A549 (cell line): ENCODE measurements at regions not wholly inside any gene's neighbourhood (a gene's known extent, or its start where the extent isn't known, plus 50 kb on each side); places are given as distances from the start of the nearest gene placed in this dataset.

Experiments used
- BHLHE40 ChIP-seq: IDR thresholded peaks from 2 replicates; pipeline ENCODE4 v1.6.1; 2012; ENCODE audit warnings: low read depth, low read length, inconsistent platforms
- CEBPB ChIP-seq, 2 experiments: fragments of >200 bp in 1 of 2; sonication (Bioruptor Twin) in 1 of 2; formaldehyde crosslinking in 1 of 2; IDR thresholded peaks; 2 replicates each; pipeline ENCODE4 v1.6.1; 2012 to 2016
- CHD2 ChIP-seq: fragments of 150-350 bp; IDR thresholded peaks from 2 replicates; pipeline ENCODE4 v1.6.1; 2014; ENCODE audit warnings: low read length; ENCODE audit not compliant: partially characterized antibody
- EP300 ChIP-seq, 2 experiments: fragments of >200 bp; sonication (Bioruptor Twin); formaldehyde crosslinking; IDR thresholded peaks; 2 replicates in 1 of 2; 3 replicates in 1 of 2; pipeline ENCODE4 v1.6.1; 2016 to 2017
- HOXA7 ChIP-seq: fragments of 250-450 bp; sonication (Bioruptor Pico); IDR thresholded peaks from 2 replicates; pipeline ENCODE4 v1.5.0; 2020; ENCODE audit warnings: mild to moderate bottlenecking, moderate library complexity
- KDM1A ChIP-seq: fragments of 200-600 bp; sonication (generic); IDR thresholded peaks from 2 replicates; pipeline ENCODE4 v1.6.1; 2016; ENCODE audit warnings: low read depth, mild to moderate bottlenecking
- MYC ChIP-seq: IDR thresholded peaks from 2 replicates; pipeline ENCODE4 v1.6.1; 2012; ENCODE audit warnings: mild to moderate bottlenecking, inconsistent platforms, low read length, improper control_type of control experiment, borderline replicate concordance
- NR3C1 ChIP-seq: fragments of >200 bp; sonication (Bioruptor Twin); formaldehyde crosslinking; IDR thresholded peaks from 3 replicates; pipeline ENCODE4 v1.6.1; 2017
- POLR2A ChIP-seq: IDR thresholded peaks from 2 replicates; pipeline ENCODE4 v1.6.1; 2012; ENCODE audit warnings: mild to moderate bottlenecking, low read length
- RAD21 ChIP-seq, 2 experiments: fragments of >200 bp in 1 of 2; sonication (Bioruptor Twin) in 1 of 2; formaldehyde crosslinking in 1 of 2; IDR thresholded peaks in 1 of 2; conservative IDR thresholded peaks in 1 of 2; 2 replicates in 1 of 2; 3 replicates in 1 of 2; pipeline ENCODE4 v1.6.1; 2012 to 2018; ENCODE audit warnings: inconsistent platforms in 1 of 2
- TF ChIP-seq, protein P1 (sequence below): fragments of >200 bp; sonication (Bioruptor Twin); formaldehyde crosslinking; IDR thresholded peaks from 3 replicates; pipeline ENCODE4 v1.5.1; 2016
- TF ChIP-seq, protein P2 (sequence below): IDR thresholded peaks from 2 replicates; pipeline ENCODE4 v1.6.1; 2012
- TF ChIP-seq, protein P3 (sequence below): fragments of 200-600 bp; sonication (generic); IDR thresholded peaks from 2 replicates; pipeline ENCODE4 v1.6.1; 2016; ENCODE audit warnings: antibody characterized with exemption, mild to moderate bottlenecking, moderate library complexity
- TF ChIP-seq, protein P4 (sequence below): fragments of 150-350 bp; IDR thresholded peaks from 2 replicates; pipeline ENCODE4 v1.6.1; 2014; ENCODE audit warnings: low read depth, mild to moderate bottlenecking, low read length

DNA sequence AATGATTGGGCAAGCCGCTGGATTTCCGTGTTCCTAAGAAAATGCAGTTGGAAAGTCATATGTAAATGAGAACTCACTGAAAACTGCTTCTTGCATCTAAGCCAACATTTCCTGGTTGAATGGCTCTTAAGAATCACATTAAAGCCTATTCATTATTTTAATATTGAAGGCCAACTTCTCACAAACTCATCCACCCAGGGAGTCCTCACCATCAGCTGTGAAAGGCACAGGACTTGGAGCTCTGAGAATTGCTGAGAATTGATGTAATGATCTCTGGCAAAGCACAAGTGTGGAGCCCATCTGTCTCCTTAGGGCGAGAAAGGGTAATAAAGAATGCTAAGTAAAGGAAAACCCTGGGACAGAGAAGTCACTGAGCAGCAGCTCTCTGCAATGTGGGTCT, 55.9 kb upstream of the APCDD1 start:
- no peak for TF ChIP-seq HOXA7 (CRISPR knock-in tag)
- TF ChIP-seq, protein P1, sequence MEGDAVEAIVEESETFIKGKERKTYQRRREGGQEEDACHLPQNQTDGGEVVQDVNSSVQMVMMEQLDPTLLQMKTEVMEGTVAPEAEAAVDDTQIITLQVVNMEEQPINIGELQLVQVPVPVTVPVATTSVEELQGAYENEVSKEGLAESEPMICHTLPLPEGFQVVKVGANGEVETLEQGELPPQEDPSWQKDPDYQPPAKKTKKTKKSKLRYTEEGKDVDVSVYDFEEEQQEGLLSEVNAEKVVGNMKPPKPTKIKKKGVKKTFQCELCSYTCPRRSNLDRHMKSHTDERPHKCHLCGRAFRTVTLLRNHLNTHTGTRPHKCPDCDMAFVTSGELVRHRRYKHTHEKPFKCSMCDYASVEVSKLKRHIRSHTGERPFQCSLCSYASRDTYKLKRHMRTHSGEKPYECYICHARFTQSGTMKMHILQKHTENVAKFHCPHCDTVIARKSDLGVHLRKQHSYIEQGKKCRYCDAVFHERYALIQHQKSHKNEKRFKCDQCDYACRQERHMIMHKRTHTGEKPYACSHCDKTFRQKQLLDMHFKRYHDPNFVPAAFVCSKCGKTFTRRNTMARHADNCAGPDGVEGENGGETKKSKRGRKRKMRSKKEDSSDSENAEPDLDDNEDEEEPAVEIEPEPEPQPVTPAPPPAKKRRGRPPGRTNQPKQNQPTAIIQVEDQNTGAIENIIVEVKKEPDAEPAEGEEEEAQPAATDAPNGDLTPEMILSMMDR: no peak
- TF ChIP-seq, protein P2, sequence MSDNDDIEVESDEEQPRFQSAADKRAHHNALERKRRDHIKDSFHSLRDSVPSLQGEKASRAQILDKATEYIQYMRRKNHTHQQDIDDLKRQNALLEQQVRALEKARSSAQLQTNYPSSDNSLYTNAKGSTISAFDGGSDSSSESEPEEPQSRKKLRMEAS: no peak
- TF ChIP-seq POLR2A: no peak
- no peak for TF ChIP-seq NR3C1
- no peak for TF ChIP-seq RAD21 (conservative IDR thresholded peaks at IDR 0.05 in 1 of 2, IDR thresholded peaks at IDR 0.05 in 1 of 2)
- no peak for TF ChIP-seq CEBPB (IDR thresholded peaks at IDR 0.05)
- TF ChIP-seq, protein P3, sequence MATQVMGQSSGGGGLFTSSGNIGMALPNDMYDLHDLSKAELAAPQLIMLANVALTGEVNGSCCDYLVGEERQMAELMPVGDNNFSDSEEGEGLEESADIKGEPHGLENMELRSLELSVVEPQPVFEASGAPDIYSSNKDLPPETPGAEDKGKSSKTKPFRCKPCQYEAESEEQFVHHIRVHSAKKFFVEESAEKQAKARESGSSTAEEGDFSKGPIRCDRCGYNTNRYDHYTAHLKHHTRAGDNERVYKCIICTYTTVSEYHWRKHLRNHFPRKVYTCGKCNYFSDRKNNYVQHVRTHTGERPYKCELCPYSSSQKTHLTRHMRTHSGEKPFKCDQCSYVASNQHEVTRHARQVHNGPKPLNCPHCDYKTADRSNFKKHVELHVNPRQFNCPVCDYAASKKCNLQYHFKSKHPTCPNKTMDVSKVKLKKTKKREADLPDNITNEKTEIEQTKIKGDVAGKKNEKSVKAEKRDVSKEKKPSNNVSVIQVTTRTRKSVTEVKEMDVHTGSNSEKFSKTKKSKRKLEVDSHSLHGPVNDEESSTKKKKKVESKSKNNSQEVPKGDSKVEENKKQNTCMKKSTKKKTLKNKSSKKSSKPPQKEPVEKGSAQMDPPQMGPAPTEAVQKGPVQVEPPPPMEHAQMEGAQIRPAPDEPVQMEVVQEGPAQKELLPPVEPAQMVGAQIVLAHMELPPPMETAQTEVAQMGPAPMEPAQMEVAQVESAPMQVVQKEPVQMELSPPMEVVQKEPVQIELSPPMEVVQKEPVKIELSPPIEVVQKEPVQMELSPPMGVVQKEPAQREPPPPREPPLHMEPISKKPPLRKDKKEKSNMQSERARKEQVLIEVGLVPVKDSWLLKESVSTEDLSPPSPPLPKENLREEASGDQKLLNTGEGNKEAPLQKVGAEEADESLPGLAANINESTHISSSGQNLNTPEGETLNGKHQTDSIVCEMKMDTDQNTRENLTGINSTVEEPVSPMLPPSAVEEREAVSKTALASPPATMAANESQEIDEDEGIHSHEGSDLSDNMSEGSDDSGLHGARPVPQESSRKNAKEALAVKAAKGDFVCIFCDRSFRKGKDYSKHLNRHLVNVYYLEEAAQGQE: no peak
- no peak for TF ChIP-seq MYC
- no peak for TF ChIP-seq BHLHE40
- TF ChIP-seq CHD2: no peak
- TF ChIP-seq, protein P4, sequence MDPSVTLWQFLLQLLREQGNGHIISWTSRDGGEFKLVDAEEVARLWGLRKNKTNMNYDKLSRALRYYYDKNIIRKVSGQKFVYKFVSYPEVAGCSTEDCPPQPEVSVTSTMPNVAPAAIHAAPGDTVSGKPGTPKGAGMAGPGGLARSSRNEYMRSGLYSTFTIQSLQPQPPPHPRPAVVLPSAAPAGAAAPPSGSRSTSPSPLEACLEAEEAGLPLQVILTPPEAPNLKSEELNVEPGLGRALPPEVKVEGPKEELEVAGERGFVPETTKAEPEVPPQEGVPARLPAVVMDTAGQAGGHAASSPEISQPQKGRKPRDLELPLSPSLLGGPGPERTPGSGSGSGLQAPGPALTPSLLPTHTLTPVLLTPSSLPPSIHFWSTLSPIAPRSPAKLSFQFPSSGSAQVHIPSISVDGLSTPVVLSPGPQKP: no peak
- TF ChIP-seq KDM1A: no peak
- TF ChIP-seq EP300 (IDR thresholded peaks at IDR 0.05): no peak
